ENCODE measurements at regions not wholly inside any gene's neighbourhood (a gene's known extent, or its start where the extent isn't known, plus 50 kb on each side); places are given as distances from the start of the nearest gene placed in this dataset.
"Not testable (repeated sequence)": the region's sequence is repeated elsewhere in the genome, so short reads cannot be mapped to it uniquely, and the experiment has no call there.

DNA sequence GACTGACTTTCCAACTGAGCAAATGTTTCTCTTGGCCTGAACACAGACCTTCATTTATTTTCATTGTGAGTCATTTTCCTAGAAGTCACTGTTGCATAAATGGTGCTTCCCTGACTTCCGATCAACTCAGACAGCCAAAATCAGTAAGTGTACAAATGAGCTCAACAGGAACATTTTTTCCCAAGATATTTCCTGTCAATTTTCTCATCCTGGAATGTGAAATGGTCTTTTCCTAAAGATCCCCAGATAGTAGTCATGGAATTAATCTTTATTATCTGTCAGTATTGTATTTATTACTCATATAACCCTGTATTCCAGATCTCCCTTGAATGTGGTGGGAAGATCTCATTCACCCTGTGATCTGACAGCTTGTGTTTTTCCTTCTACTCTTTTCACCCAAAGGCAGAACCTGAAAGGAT, 360.3 kb upstream of the KIF2B start:
- Histone ChIP-seq H3K27ac (ENCODE audit: low read depth in 2 of 2, low read length in 1 of 2) (peak overlapping the region in 1 of 2 experiments; percentile 13; a peak in 1 of 4 replicates), H3F3A (replicated peaks; ENCODE audit: insufficient read depth) (no peaks in the 10 kb centered on the region), H3K4me1 (ENCODE audit: control insufficient read depth in 1 of 2, insufficient read depth in 2 of 2, low read depth in 1 of 2, low read length in 1 of 2) (no peaks in the 10 kb centered on the region; a peak in 1 of 4 replicates), H3K9me3 (no peaks in the 10 kb centered on the region), H3K36me3 (replicated peaks in 1 of 2; ENCODE audit: control insufficient read depth in 1 of 2, insufficient read depth in 2 of 2, low read length in 1 of 2) (no peaks in the 10 kb centered on the region), H3K9ac (no peak overlapping the region), H3K27me3 (ENCODE audit: insufficient read depth) (no peaks in the 10 kb centered on the region), H2AFZ (ENCODE audit: low read depth) (no peak overlapping the region), H3K79me2 (ENCODE audit: insufficient read depth) (no peaks in the 10 kb centered on the region), H3K4me2 (no peak overlapping the region), H3K4me3 (ENCODE audit: low read depth in 2 of 2, low read length in 1 of 2) (no peak overlapping the region), H3K9me2 (no peaks in the 10 kb centered on the region), H4K20me1 (ENCODE audit: insufficient read depth) (no peaks in the 10 kb centered on the region)
- DNase-seq: peak; percentile 3
- POLR2A ChIA-PET: no interaction called here
- TF ChIP-seq, protein P1, sequence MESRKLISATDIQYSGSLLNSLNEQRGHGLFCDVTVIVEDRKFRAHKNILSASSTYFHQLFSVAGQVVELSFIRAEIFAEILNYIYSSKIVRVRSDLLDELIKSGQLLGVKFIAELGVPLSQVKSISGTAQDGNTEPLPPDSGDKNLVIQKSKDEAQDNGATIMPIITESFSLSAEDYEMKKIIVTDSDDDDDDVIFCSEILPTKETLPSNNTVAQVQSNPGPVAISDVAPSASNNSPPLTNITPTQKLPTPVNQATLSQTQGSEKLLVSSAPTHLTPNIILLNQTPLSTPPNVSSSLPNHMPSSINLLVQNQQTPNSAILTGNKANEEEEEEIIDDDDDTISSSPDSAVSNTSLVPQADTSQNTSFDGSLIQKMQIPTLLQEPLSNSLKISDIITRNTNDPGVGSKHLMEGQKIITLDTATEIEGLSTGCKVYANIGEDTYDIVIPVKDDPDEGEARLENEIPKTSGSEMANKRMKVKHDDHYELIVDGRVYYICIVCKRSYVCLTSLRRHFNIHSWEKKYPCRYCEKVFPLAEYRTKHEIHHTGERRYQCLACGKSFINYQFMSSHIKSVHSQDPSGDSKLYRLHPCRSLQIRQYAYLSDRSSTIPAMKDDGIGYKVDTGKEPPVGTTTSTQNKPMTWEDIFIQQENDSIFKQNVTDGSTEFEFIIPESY (IDR thresholded peaks at IDR 0.05; ENCODE audit: borderline replicate concordance, low read depth): no peak
- TF ChIP-seq RCOR1 (IDR thresholded peaks at IDR 0.05; ENCODE audit: low read length): peak; percentile 34; the same call in 1 of the 2 replicates
- TF ChIP-seq GATA2 (CRISPR knock-in tag; IDR thresholded peaks at IDR 0.05): peak; percentile 28; the same call in 1 of the 2 replicates
- TF ChIP-seq REST (IDR thresholded peaks at IDR 0.05; ENCODE audit: low read depth, low read length): no peak
- peak in 1 of 2 experiments; percentile 43; a peak in 1 of 4 replicates for TF ChIP-seq EP300 (IDR thresholded peaks at IDR 0.05; ENCODE audit: borderline replicate concordance in 1 of 2, low read depth in 1 of 2, low read length in 1 of 2)
- TF ChIP-seq, protein P2, sequence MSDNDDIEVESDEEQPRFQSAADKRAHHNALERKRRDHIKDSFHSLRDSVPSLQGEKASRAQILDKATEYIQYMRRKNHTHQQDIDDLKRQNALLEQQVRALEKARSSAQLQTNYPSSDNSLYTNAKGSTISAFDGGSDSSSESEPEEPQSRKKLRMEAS (IDR thresholded peaks at IDR 0.05; ENCODE audit: low read depth): no peak
- CTCF ChIA-PET: interaction anchor here (0.7 kb wide), 1 partner anchor 15 kb away, joined by 3 read pairs; no protein-coding TSS in a partner anchor
- 0% methylated on average over 1 of the region's 1 CpG for WGBS (ENCODE audit: low lambda C conversion rate)

GRCh38 chr17:53455943-53456342, 366.8 kb upstream of the KIF2B start:
- H3K4me1 ChIP-seq (ENCODE audit: control insufficient read depth in 1 of 2, insufficient read depth in 2 of 2, low read depth in 1 of 2, low read length in 1 of 2); H3K4me3 ChIP-seq (ENCODE audit: low read depth in 2 of 2, low read length in 1 of 2); H3F3A ChIP-seq (replicated peaks; ENCODE audit: insufficient read depth); H3K9me2 ChIP-seq; DNase-seq; H3K9ac ChIP-seq; H3K79me2 ChIP-seq (ENCODE audit: insufficient read depth); H2AFZ ChIP-seq (ENCODE audit: low read depth); H3K9me3 ChIP-seq; H3K27ac ChIP-seq (ENCODE audit: low read depth in 2 of 2, low read length in 1 of 2); H3K36me3 ChIP-seq (replicated peaks in 1 of 2; ENCODE audit: control insufficient read depth in 1 of 2, insufficient read depth in 2 of 2, low read length in 1 of 2); POLR2A ChIA-PET; CTCF ChIA-PET; H3K27me3 ChIP-seq (ENCODE audit: insufficient read depth); H3K4me2 ChIP-seq; H4K20me1 ChIP-seq (ENCODE audit: insufficient read depth): not testable (repeated sequence)
- 41% methylated on average over 2 of the region's 3 CpGs for WGBS (ENCODE audit: low lambda C conversion rate)
